A673 (cell line): ENCODE measurements at regions not wholly inside any gene's neighbourhood (a gene's known extent, or its start where the extent isn't known, plus 50 kb on each side); places are given as distances from the start of the nearest gene placed in this dataset.

Source experiments
- BruUV-seq: library from RNA; stranded (reverse); fragments of 400-500 nt; replicated peaks from 2 replicates; lab custom pipeline; 2021; lab: Mats Ljungman, UMichigan
- CTCF ChIA-PET: fragments of 300-600 bp; sonication (Branson Sonifier 250); formaldehyde crosslinking; loops from one replicate; lab custom pipeline; 2022; ENCODE audit warnings: antibody characterized with exemption; lab: Charles Lee
- POLR2A ChIA-PET: fragments of 300-600 bp; sonication (Branson Sonifier 250); formaldehyde crosslinking; loops from one replicate; lab custom pipeline; 2022; ENCODE audit warnings: antibody characterized with exemption; ENCODE audit not compliant: low non-redundant PET; lab: Charles Lee
- DNase-seq: peaks from one replicate; pipeline ENCODE4 v3.0.0-alpha.2; 2015; ENCODE audit warnings: low spot score
- H3K27ac ChIP-seq: fragments of 200-600 bp; sonication (generic); 2 replicates; pipeline ENCODE4 v1.5.1; 2016; ENCODE audit warnings: mixed run types, low read depth, mild to moderate bottlenecking, mixed read lengths, antibody characterized with exemption, low read length; ENCODE audit not compliant: poor library complexity, severe bottlenecking
- H3K27me3 ChIP-seq: fragments of 200-600 bp; sonication (generic); replicated peaks from 2 replicates; pipeline ENCODE4 v1.6.1; 2017; ENCODE audit warnings: mixed run types, low read depth, mild to moderate bottlenecking, mixed read lengths, antibody characterized with exemption, low read length; ENCODE audit not compliant: insufficient read depth, poor library complexity
- H3K36me3 ChIP-seq: fragments of 200-600 bp; sonication (generic); 2 replicates; pipeline ENCODE4 v1.6.1; 2016; ENCODE audit warnings: mixed run types, mild to moderate bottlenecking, mixed read lengths, antibody characterized with exemption, low read length; ENCODE audit not compliant: insufficient read depth, poor library complexity, severe bottlenecking
- H3K4me1 ChIP-seq: fragments of 200-600 bp; sonication (generic); 2 replicates; pipeline ENCODE4 v1.6.1; 2017; ENCODE audit warnings: mixed run types, mild to moderate bottlenecking, mixed read lengths, antibody characterized with exemption, low read length; ENCODE audit not compliant: insufficient read depth, poor library complexity, severe bottlenecking
- H3K4me3 ChIP-seq: fragments of 200-600 bp; sonication (generic); 2 replicates; pipeline ENCODE4 v1.5.1; 2016; ENCODE audit warnings: low read depth, mixed run types, mild to moderate bottlenecking, mixed read lengths, low read length; ENCODE audit not compliant: poor library complexity, severe bottlenecking
- H3K9me3 ChIP-seq: fragments of 200-600 bp; sonication (generic); 2 replicates; pipeline ENCODE4 v1.6.1; 2016; ENCODE audit warnings: mixed run types, low read depth, mild to moderate bottlenecking, mixed read lengths, antibody characterized with exemption, low read length; ENCODE audit not compliant: poor library complexity, severe bottlenecking
- EZH2 ChIP-seq: fragments of 200-600 bp; sonication (generic); IDR thresholded peaks from 2 replicates; pipeline ENCODE4 v1.6.1; 2017; ENCODE audit warnings: borderline replicate concordance, low read depth, mild to moderate bottlenecking, mixed read lengths, antibody characterized with exemption, low read length; ENCODE audit not compliant: poor library complexity, severe bottlenecking
- intact Hi-C: fragments of 100-400 bp; cut with micrococcal nuclease; formaldehyde crosslinking; loops from one replicate; pipeline ENCODE4 v1.10.0; 2022; ENCODE audit not compliant: unreplicated experiment
- TF ChIP-seq, protein P1 (sequence below): fragments of 300-800, 200-600 bp; sonication (generic); conservative IDR thresholded peaks from 2 replicates; pipeline ENCODE4 v1.5.1; 2017; ENCODE audit warnings: low read depth, mild to moderate bottlenecking, antibody characterized with exemption, low read length, moderate library complexity, mixed read lengths

DNA sequence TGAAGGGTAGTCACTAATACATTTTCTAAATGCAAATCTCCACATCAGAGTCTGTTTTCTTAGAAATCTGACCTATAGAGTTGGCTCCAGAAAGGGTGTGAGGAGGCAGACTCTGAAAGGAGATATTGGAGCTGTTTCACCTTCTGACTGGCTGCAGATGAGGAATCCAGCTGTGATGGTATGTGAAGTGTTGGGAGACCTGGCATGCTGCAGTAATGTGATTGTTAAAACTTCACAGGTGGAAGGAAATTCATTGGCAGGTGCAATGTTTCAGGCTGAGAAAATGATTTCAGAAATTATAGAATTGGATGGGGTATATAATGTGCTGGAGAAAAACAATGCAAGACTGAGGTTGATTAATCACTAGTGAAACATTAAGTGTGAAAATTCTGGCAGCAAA, 1134.0 kb upstream of the LRRN3 start:
- TF ChIP-seq, protein P1, sequence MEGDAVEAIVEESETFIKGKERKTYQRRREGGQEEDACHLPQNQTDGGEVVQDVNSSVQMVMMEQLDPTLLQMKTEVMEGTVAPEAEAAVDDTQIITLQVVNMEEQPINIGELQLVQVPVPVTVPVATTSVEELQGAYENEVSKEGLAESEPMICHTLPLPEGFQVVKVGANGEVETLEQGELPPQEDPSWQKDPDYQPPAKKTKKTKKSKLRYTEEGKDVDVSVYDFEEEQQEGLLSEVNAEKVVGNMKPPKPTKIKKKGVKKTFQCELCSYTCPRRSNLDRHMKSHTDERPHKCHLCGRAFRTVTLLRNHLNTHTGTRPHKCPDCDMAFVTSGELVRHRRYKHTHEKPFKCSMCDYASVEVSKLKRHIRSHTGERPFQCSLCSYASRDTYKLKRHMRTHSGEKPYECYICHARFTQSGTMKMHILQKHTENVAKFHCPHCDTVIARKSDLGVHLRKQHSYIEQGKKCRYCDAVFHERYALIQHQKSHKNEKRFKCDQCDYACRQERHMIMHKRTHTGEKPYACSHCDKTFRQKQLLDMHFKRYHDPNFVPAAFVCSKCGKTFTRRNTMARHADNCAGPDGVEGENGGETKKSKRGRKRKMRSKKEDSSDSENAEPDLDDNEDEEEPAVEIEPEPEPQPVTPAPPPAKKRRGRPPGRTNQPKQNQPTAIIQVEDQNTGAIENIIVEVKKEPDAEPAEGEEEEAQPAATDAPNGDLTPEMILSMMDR: no peak
- TF ChIP-seq EZH2: no peak
- no peak for DNase-seq
- Histone ChIP-seq H3K36me3 (no peaks in the 10 kb centered on the region), H3K4me1 (no peaks in the 10 kb centered on the region), H3K9me3 (no peaks in the 10 kb centered on the region), H3K27ac (no peak overlapping the region), H3K4me3 (no peak overlapping the region), H3K27me3 (no peaks in the 10 kb centered on the region)
- no TSS peak for BruUV-seq
- POLR2A ChIA-PET: no interaction called here
- intact Hi-C loops: no loop called here
- CTCF ChIA-PET: no interaction called here

DNA sequence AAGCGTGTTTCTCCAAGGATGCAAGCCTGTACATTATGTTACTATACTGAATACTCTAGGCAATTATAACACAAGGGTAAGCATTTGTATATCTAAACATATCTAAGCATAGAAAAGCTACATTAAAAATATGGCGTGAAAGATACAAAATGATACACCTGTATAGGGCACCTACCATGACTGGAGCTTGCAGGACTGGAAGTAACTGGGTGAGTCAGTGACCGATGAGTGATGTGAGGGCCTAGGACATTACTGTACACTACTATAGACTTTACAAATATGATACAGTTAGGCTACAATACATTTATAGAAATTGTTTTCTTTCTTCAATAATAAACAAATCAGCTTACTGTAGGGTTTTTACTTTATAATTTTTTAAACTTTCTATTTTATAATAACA, 1127.2 kb upstream of the LRRN3 start:
- Histone ChIP-seq H3K4me1 (no peaks in the 10 kb centered on the region), H3K27me3 (no peaks in the 10 kb centered on the region), H3K36me3 (no peaks in the 10 kb centered on the region), H3K9me3 (no peaks in the 10 kb centered on the region), H3K27ac (no peak overlapping the region), H3K4me3 (no peak overlapping the region)
- DNase-seq: no peak
- POLR2A ChIA-PET: no interaction called here
- CTCF ChIA-PET: no interaction called here
- intact Hi-C loops: no loop called here
- TF ChIP-seq, protein P1: no peak
- TF ChIP-seq EZH2: no peak
- no TSS peak for BruUV-seq

- no peak for DNase-seq
- Histone ChIP-seq H3K27me3 (no peaks in the 10 kb centered on the region), H3K4me1 (no peaks in the 10 kb centered on the region), H3K36me3 (no peaks in the 10 kb centered on the region), H3K4me3 (no peak overlapping the region), H3K27ac (no peak overlapping the region), H3K9me3 (no peaks in the 10 kb centered on the region)
- TF ChIP-seq, protein P1: no peak
- TF ChIP-seq EZH2: no peak
- POLR2A ChIA-PET: no interaction called here
- intact Hi-C loops: no loop called here
- no TSS peak for BruUV-seq
- CTCF ChIA-PET: no interaction called here
These were observed 1126.1 kb upstream of the LRRN3 start for GRCh38 chr7:109964780-109965179.
